GM12873 (cell line): ENCODE measurements at regions not wholly inside any gene's neighbourhood (a gene's known extent, or its start where the extent isn't known, plus 50 kb on each side); places are given as distances from the start of the nearest gene placed in this dataset.

Experiments used
- CTCF ChIP-seq: IDR thresholded peaks from 2 replicates; pipeline ENCODE4 v1.5.1; 2012; ENCODE audit warnings: low read depth, mild to moderate bottlenecking, moderate library complexity, low read length, control low read depth; ENCODE audit not compliant: insufficient read depth; ENCODE audit errors: missing control alignments

DNA sequence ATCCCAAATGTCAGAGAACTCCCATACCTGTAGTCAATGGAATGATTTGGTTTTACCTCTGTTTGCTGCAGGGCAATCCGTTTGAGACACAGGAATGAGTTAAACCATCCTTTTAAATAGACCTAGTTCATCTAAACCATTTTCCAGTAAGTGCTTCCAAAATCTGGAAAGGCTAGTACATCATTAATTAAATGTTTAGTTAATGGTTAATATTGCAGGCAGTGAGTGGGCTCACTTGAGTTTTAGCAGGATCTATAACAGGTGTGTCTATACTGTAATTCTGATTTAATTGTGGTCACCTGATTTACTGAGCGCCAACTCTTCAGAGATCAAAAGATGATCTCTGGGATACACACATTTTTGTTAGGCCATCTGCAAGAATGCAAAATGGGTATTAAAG, 353.9 kb upstream of the ROPN1 start:
- no peak for TF ChIP-seq CTCF

DNA sequence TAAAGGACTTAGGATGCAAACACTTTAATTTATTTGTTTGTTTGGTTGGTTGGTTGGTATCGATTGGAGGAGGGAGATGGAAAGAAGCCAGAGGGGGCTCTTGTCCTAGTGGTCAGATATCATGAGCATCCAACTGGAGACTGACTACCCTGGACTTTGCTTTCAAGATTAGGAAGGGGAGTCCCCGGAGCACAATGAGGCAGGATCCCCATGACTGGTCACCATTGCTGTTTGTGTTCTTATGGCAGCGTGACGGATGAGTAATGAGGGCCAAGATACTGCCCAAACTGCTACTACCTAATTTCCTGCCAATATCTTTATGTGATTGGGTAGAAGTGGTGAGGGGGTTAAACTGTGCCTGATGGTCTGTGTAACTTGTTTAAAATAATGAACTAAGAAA, 354.6 kb upstream of the ROPN1 start:
- TF ChIP-seq CTCF: no peak

DNA sequence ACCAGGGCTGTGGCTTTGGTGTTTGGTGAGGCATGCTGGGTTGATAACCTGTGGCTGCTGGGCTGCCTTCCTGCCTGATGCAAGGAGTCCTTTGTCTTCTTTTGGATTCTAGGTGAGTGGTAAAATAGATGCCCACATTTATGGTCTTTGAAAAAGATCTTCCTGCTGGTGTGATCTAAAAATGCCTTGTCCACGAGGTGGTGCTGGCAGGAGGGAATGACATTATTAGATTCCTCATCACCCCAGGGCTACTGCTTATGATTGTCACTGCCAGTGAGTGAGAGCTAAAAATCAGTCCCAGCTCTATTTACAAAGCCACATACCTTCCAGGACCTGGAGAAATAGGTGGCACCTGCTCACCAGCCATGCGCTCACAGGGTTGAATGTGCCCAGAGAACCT, 355.5 kb upstream of the ROPN1 start:
- no peak for TF ChIP-seq CTCF

DNA sequence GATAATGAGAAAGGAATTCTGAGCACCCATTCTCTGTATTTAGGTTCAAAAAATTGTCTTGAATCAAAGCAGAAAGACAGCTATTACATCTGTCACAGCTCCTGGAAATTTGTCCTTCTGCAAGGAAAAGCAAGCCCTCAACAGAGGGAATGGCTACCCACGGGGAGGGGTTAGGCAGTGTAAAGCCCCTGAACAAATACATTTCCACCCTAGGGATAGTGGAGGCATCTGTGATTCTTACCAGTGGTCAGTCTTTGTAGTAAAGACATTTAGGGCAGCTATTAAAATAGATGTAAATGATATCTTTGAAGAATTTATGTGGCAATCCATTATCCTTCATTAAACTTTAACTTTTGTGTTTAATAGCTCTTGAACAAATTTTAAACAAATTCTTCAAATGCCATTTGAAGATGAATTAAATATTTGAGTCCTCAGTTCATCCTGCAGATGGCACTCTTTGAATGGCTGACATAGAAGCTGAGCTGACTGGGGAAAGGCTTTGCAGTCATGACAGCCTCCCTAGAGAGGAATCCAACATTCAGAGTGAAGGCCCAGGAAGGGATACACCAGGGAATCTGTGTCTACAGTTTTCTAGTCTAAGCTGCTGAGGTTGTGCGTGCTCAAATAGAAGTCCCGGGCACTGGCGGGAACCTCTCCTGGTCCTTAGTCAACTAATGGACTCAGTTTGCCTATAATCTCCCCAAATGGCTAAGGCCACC, 359.7 kb upstream of the ROPN1 start:
- peak; percentile 41 for TF ChIP-seq CTCF

- no peak for TF ChIP-seq CTCF
These were observed 360.2 kb upstream of the ROPN1 start for GRCh38 chr3:124352149-124352539.

DNA sequence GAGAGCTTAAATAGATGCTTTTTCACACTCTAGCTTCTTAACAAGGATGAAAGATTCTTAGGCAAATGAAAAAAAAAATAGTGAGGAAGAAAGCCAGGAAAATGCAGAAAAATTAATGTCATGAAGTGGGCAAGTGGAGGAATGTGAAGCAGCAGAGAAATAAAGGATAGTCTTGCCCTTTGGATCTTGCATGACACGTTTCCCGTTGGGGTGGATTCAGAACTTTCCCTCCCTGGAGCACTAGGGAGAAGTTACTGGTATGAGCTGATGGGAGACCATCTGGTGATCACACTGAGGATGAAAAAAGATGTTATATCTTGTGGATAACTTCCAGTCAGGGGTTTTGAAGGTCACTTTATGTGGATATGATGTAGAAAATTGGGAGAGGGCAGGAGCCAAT, 361.8 kb upstream of the ROPN1 start:
- no peak for TF ChIP-seq CTCF

DNA sequence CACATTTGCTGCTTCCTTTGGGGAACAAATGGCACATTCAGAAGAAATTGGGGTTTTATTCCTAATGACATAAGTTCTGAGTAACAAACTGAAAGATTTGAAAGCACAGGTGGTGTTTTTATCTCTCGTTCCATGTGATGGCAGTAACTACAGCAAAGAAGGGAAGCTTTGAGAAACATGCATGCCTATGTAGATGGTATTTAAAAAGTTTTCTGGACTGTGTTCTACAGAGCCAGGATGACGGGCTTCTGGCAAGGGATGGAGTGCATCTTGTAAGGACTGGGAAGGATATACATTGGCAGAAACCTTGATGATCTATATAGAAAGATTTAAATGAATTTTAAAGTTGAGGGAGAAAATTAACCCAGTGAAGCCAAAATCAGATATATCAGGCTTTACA, 362.2 kb upstream of the ROPN1 start:
- no peak for TF ChIP-seq CTCF
